ENCODE measurements at regions not wholly inside any gene's neighbourhood (a gene's known extent, or its start where the extent isn't known, plus 50 kb on each side); places are given as distances from the start of the nearest gene placed in this dataset.

DNA sequence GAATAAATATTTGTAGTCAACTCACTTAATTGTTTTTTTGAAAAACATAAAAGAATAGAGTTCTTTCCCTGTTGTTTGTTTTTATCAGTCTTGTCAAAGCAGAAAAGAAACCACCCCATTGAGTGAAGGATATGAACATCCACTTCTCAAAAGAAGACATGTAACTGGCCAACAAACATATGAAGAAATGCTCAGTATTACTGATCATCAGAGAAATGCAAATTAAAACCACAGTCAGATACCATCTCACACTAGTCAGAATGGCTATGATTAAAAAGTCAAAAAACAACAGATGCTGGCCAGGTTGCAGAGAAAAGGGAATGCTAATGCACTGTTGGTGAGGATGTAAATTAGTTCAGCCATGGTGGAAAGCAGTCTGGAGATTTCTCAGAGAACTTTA, 326.1 kb upstream of the EMCN start:
- TF ChIP-seq GATA2 (IDR thresholded peaks at IDR 0.05; ENCODE audit: low read depth, low read length): no peak
- TF ChIP-seq GATA3 (IDR thresholded peaks at IDR 0.05; ENCODE audit: low read depth, low read length): no peak

Measured in SH-SY5Y (cell line).